ENCODE measurements at regions not wholly inside any gene's neighbourhood (a gene's known extent, or its start where the extent isn't known, plus 50 kb on each side); places are given as distances from the start of the nearest gene placed in this dataset.

DNA sequence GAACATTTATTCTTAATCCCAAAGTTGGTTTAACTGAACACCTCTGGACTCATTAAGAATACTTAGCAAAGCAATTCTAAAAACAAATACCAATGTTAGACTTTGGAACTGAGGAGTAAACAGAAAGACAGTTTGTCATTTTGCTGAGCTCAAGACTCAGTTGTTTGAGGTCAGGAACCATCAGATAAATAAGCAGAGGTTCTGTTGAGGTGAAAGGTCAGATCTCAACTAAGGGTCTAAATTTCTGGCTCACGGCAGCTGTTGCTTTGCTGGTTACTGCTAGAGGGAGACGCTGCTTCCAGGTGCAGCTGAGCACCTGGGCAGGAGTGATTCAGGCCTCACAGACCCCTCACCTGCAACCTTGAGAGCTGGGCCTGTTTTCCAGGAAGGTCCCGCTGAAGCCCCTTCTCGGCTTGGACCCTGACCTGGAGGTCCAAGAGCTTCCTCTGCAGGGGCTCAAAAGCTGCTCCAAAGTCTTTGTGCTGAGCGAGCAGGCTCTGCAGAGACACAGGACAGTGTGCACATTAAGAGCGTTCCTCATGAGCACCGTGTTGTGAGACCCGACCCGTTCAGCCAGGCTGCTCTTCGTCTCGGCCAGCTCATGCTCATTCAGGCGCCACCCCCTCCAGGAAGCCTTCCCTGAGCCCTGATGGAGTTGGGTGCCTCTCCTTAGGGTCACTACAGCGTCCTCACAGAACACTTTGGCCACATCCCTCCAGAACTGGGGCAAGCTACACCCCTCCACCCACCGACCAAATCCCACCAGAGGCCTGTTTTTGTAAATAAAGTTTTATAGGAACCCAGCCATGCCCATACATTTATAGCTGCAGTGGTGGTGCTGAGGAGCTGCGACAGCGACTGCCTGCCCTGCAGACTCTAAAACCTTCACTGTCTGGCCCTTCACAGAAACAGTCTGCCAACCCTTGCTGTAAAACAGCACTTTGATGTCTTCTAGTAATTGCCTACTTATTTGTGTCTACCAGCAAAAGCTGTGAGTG is 72.0 kb downstream of the SYNE3 start:
- no peak for TF ChIP-seq POLR2A (IDR thresholded peaks at IDR 0.05)
- TF ChIP-seq, protein P1, sequence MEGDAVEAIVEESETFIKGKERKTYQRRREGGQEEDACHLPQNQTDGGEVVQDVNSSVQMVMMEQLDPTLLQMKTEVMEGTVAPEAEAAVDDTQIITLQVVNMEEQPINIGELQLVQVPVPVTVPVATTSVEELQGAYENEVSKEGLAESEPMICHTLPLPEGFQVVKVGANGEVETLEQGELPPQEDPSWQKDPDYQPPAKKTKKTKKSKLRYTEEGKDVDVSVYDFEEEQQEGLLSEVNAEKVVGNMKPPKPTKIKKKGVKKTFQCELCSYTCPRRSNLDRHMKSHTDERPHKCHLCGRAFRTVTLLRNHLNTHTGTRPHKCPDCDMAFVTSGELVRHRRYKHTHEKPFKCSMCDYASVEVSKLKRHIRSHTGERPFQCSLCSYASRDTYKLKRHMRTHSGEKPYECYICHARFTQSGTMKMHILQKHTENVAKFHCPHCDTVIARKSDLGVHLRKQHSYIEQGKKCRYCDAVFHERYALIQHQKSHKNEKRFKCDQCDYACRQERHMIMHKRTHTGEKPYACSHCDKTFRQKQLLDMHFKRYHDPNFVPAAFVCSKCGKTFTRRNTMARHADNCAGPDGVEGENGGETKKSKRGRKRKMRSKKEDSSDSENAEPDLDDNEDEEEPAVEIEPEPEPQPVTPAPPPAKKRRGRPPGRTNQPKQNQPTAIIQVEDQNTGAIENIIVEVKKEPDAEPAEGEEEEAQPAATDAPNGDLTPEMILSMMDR (IDR thresholded peaks at IDR 0.05): no peak
